Tibial nerve (tissue), 3 donors: ENCODE measurements at regions not wholly inside any gene's neighbourhood (a gene's known extent, or its start where the extent isn't known, plus 50 kb on each side); places are given as distances from the start of the nearest gene placed in this dataset.

Source experiments
- CTCF ChIP-seq, 5 experiments: fragments of 200-600 bp in 3 of 5; fragments of 450-650 bp in 2 of 5; sonication (generic) in 3 of 5; IDR thresholded peaks; one replicate each; pipeline ENCODE4 v1.5.1; 2016 to 2019; ENCODE audit warnings: antibody characterized with exemption in 5 of 5, mild to moderate bottlenecking in 3 of 5, moderate library complexity in 2 of 5
- POLR2A ChIP-seq, 2 donors: fragments of 450-650 bp; IDR thresholded peaks; one replicate each; pipeline ENCODE4 v1.6.1; 2017; ENCODE audit warnings: antibody characterized with exemption in 2 of 2, mild to moderate bottlenecking in 2 of 2, moderate library complexity in 2 of 2

- TF ChIP-seq CTCF (IDR thresholded peaks at IDR 0.05) = no peak
- no peak for TF ChIP-seq POLR2A (IDR thresholded peaks at IDR 0.05)
These were observed 722.3 kb downstream of the CDH8 start for GRCh38 chr16:61313931-61314330.
